ENCODE measurements at regions not wholly inside any gene's neighbourhood (a gene's known extent, or its start where the extent isn't known, plus 50 kb on each side); places are given as distances from the start of the nearest gene placed in this dataset.

DNA sequence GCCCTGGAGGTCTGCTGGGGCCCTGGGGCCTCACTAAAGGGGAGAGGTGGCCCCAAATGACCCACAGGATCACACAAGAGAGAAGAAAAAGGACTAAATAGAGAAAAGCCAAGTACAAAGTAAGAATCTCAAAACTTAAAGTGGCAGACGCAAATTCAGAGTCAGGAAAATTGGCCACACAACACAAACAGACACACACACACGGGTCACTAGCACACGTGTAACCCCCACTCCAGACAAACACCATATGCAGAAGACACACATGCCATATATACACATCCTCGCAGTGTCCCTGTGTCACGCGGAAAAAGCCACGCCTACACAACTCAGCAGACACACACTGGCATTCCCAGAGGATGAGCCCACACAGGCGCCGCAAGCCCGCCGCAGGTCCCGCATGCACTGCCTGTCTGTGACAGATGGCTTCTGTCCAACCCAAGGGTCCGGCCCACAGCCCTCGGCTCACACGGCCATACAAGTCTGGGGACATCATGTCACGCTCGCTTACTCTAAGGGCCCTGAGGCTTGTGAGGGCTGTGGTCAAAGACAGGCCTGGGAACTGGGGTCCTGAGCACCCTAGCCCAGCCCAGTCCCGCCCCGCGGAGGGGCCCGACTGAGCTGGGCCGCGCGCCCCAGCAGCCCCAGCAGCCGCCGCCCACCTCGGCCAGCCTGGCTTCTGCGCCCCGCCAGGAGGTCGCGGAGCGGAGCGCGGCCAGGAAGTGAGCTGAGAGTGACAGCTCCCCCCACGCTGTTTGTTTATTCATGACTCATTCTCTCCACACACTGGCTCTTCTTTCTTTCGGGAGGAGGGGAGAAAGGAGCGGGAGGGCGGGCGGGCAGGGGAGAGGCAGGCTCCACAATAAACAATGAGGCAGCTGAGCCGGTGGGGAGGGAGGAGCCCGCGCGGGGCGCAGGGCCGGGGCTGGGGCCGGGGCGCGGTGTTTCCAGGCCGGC, 95.5 kb upstream of the ZMIZ1 start:
- Mint-ChIP-seq H3K4me1 (peaks cover 32% of the 10 kb centered on the region), H3K36me3 (ENCODE audit: low read depth) (no peaks in the 10 kb centered on the region), H3K27me3 (peaks cover 2% of the 10 kb centered on the region), H3K27ac (peak overlapping the region; percentile 77), H3K4me3 (peak overlapping the region; percentile 58), H3K9me3 (ENCODE audit: low read depth) (no peaks in the 10 kb centered on the region)
- ChIA-PET CTCF (interaction anchor here (0.5 to 0.8 kb wide), 3 partner anchors 65 to 275 kb away, joined by 3 read pairs; no protein-coding TSS in a partner anchor), POLR2A (interaction anchor here (0.8 to 1.4 kb wide), 2 partner anchors 8 to 98 kb away, joined by 3 to 5 read pairs; no protein-coding TSS in a partner anchor)
- ATAC-seq = peak; percentile 63
- peak; percentile 86 for DNase-seq
- intact Hi-C loops (cut with DNase I, micrococcal nuclease) = loop anchor here in 1 of 2 experiments (1.0 to 10.0 kb wide), 5 partner anchors 18 to 944 kb away; partner anchors contain the start of genes POLR3A and ZCCHC24

DNA sequence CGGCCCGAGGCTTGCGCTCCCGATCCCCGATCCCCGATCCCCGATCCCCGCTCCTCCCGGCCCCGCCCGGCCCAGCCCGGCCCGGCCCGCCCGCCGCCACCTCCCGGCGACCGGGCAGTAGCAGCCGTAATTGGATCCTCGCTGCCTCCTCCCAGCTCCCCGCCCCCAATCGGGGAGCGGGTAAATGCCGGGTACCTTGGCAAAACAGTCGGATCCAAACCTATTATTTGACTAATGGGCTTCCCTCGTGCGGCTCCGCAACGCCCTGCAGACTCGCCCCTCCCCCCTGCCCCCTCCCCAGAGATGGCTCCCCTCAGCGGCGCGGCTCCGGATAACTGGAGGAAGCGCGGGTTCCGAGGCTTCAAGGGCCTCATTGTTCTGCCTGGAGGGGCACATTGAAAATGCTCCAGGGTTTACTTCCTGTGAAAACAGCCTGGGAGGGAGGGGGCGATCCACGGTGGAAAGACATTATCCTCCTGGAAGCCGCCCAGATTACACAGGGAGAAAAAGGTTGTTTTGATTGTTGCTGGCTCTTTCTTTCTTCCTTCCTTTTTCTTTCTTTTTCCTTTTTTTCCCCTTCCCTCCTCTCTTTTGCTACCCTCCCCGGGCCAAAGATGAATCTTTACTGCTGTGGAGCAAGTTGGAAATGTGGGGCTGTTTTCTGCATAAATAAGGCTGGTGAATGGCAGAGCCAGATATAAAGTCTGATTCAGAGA, 94.7 kb upstream of the ZMIZ1 start:
- CTCF ChIA-PET = interaction anchor here (0.5 to 1.8 kb wide), 11 partner anchors 8 to 274 kb away, joined by 3 to 6 read pairs (median 3); no protein-coding TSS in a partner anchor
- POLR2A ChIA-PET = interaction anchor here (0.8 to 1.4 kb wide), 4 partner anchors 9 to 225 kb away, joined by 3 to 12 read pairs (median 4); no protein-coding TSS in a partner anchor
- peak overlapping the region; percentile 82 for H3K4me3 Mint-ChIP-seq
- H3K27me3 Mint-ChIP-seq = peaks cover 2% of the 10 kb centered on the region
- no peaks in the 10 kb centered on the region for H3K9me3 Mint-ChIP-seq (ENCODE audit: low read depth)
- H3K4me1 Mint-ChIP-seq = peaks cover 33% of the 10 kb centered on the region
- H3K27ac Mint-ChIP-seq = peak overlapping the region; percentile 100
- intact Hi-C loops (cut with DNase I, micrococcal nuclease) = loop anchor here (1.0 to 10.0 kb wide), 11 partner anchors 17 to 945 kb away; partner anchors contain the start of genes POLR3A (in 1 of the 2), PPIF (in 1 of the 2), ZCCHC24 (in 1 of the 2) and ZMIZ1 (in 1 of the 2)
- ATAC-seq (peak; percentile 34), DNase-seq (peak; percentile 71)
- H3K36me3 Mint-ChIP-seq (ENCODE audit: low read depth) = no peaks in the 10 kb centered on the region

- peak overlapping the region; percentile 82 for H3K4me3 Mint-ChIP-seq
- CTCF ChIA-PET = interaction anchor here (0.6 to 1.8 kb wide), 10 partner anchors 8 to 92 kb away, joined by 3 to 7 read pairs (median 4); no protein-coding TSS in a partner anchor
These were observed 94.0 kb upstream of the ZMIZ1 start for GRCh38 chr10:78974617-78975317.

DNA sequence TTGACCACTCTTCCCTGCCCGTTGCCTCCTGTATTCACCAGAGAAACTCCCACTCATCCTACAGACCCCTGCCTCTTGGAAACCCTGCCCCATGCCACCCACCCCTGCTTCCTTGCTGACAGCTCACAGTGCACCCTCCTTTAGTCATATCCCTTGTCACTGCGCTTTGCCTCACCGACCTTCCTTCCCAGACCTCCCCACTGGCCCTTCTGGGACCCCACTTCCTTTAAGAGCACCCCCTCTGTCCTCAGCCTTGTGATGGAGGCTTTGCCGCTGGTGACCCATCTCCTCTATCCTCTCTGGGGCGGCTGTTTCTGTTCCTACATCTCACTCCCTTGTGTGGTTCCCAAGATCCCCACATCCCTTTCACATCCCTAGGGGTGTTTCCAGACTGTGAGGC, 92.8 kb upstream of the ZMIZ1 start:
- Mint-ChIP-seq H3K4me3 (no peak overlapping the region), H3K4me1 (peaks cover 33% of the 10 kb centered on the region), H3K27ac (peak overlapping the region; percentile 62), H3K9me3 (ENCODE audit: low read depth) (no peaks in the 10 kb centered on the region), H3K36me3 (ENCODE audit: low read depth) (no peaks in the 10 kb centered on the region), H3K27me3 (peaks cover 2% of the 10 kb centered on the region)
- CTCF ChIA-PET = interaction anchor here (1.3 to 1.8 kb wide), 2 partner anchors 9 to 50 kb away, joined by 3 to 6 read pairs; no protein-coding TSS in a partner anchor
- POLR2A ChIA-PET = no interaction called here
- intact Hi-C loops (cut with DNase I, micrococcal nuclease) = loop anchor here (2.0 to 10.0 kb wide), 3 partner anchors 93 to 469 kb away; partner anchors contain the start of genes ZCCHC24 (in 1 of the 2) and ZMIZ1 (in 1 of the 2)
- ATAC-seq = no peak
- DNase-seq = no peak

More at GRCh38 chr10:78974617-78975317, 94.0 kb upstream of the ZMIZ1 start:
- peaks cover 2% of the 10 kb centered on the region for H3K27me3 Mint-ChIP-seq
- peak; percentile 74 for ATAC-seq
- H3K27ac Mint-ChIP-seq = peak overlapping the region; percentile 100
- H3K9me3 Mint-ChIP-seq (ENCODE audit: low read depth) = no peaks in the 10 kb centered on the region
- POLR2A ChIA-PET = interaction anchor here (0.9 to 1.4 kb wide), 3 partner anchors 10 to 225 kb away, joined by 3 to 12 read pairs (median 5); no protein-coding TSS in a partner anchor
- DNase-seq = peak; percentile 85
- no peaks in the 10 kb centered on the region for H3K36me3 Mint-ChIP-seq (ENCODE audit: low read depth)
- intact Hi-C loops (cut with DNase I, micrococcal nuclease) = loop anchor here (1.0 to 10.0 kb wide), 9 partner anchors 17 to 671 kb away; partner anchors contain the start of genes PPIF (in 1 of the 2), ZCCHC24 (in 1 of the 2) and ZMIZ1 (in 1 of the 2)
- peaks cover 33% of the 10 kb centered on the region for H3K4me1 Mint-ChIP-seq

DNA sequence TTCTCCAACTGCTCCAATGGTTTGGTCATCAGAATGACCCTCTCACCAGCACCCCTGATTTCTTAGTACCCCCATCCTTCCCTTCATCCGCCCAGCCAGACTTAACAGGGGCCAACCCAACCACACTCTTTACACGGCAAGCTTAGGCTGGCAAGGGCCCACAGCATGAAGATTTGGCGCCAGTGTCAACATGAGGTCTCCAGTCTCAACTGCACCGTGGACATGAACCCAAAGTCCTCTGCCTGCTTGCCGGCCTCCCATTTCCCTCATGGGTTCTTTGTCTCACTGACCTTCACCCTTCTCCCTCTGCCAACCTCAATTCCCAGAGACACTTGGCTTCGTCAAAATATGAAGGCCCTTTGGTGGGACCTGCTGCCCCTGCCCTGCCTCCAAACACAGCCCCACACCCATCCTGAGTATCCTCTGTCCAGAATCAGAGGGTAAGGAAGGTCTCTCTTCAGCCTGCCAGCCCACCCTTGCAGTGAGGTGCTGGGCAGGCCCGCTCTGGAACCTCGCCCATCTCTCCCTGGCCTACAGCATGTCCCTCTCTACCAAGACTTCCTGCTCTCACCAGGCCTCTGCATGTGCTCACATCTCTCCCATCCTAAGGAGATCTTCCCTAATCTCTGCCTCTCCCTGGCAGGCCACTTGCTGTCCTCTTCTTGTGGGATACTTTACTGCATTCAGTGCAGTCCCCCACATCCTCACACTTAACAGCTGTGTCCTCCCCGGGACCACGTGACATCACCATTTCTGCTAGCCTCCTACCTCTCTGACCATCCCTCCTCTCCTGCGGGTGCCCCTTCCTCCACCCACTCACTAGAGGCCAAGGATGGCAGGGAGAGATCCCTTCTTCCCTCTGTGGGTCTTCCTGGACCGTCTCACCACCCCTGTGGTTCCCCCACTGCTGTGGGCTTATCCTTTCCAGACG, 91.7 kb upstream of the ZMIZ1 start:
- ATAC-seq = no peak
- H3K9me3 Mint-ChIP-seq (ENCODE audit: low read depth) = no peaks in the 10 kb centered on the region
- no peak overlapping the region for H3K4me3 Mint-ChIP-seq
- CTCF ChIA-PET = no interaction called here
- H3K36me3 Mint-ChIP-seq (ENCODE audit: low read depth) = no peaks in the 10 kb centered on the region
- intact Hi-C loops (cut with DNase I, micrococcal nuclease) = loop anchor here in 1 of 2 experiments (10.0 kb wide), 1 partner anchor 468 kb away; the partner anchor contains the start of gene ZCCHC24
- DNase-seq = no peak
- POLR2A ChIA-PET = no interaction called here
- peak overlapping the region; percentile 75 for H3K27ac Mint-ChIP-seq
- H3K27me3 Mint-ChIP-seq = peaks cover 2% of the 10 kb centered on the region
- H3K4me1 Mint-ChIP-seq = peaks cover 42% of the 10 kb centered on the region

- Mint-ChIP-seq H3K9me3 (ENCODE audit: low read depth) (no peaks in the 10 kb centered on the region), H3K36me3 (ENCODE audit: low read depth) (no peaks in the 10 kb centered on the region), H3K4me3 (no peak overlapping the region), H3K4me1 (peaks cover 30% of the 10 kb centered on the region), H3K27ac (no peak overlapping the region), H3K27me3 (peaks cover 2% of the 10 kb centered on the region)
- DNase-seq (no peak), ATAC-seq (no peak)
- intact Hi-C loops (cut with DNase I, micrococcal nuclease) = loop anchor here in 1 of 2 experiments (10.0 kb wide), 1 partner anchor 465 kb away; the partner anchor contains the start of gene ZCCHC24
- ChIA-PET CTCF (no interaction called here), POLR2A (no interaction called here)
These were observed 88.8 kb upstream of the ZMIZ1 start for GRCh38 chr10:78979938-78980337.

GRCh38 chr10:78980354-78980753, 88.4 kb upstream of the ZMIZ1 start:
- no peaks in the 10 kb centered on the region for H3K9me3 Mint-ChIP-seq (ENCODE audit: low read depth)
- no peak for DNase-seq
- intact Hi-C loops (cut with DNase I, micrococcal nuclease) = no loop called here
- ATAC-seq = no peak
- CTCF ChIA-PET = no interaction called here
- H3K27me3 Mint-ChIP-seq = peaks cover 2% of the 10 kb centered on the region
- peaks cover 25% of the 10 kb centered on the region for H3K4me1 Mint-ChIP-seq
- POLR2A ChIA-PET = no interaction called here
- H3K27ac Mint-ChIP-seq = no peak overlapping the region
- no peaks in the 10 kb centered on the region for H3K36me3 Mint-ChIP-seq (ENCODE audit: low read depth)
- H3K4me3 Mint-ChIP-seq = no peak overlapping the region

- Mint-ChIP-seq H3K27me3 (peaks cover 2% of the 10 kb centered on the region), H3K4me3 (no peak overlapping the region), H3K27ac (no peak overlapping the region), H3K9me3 (ENCODE audit: low read depth) (no peaks in the 10 kb centered on the region), H3K4me1 (peaks cover 21% of the 10 kb centered on the region), H3K36me3 (ENCODE audit: low read depth) (no peaks in the 10 kb centered on the region)
- POLR2A ChIA-PET = no interaction called here
- intact Hi-C loops (cut with DNase I, micrococcal nuclease) = no loop called here
- no peak for DNase-seq
- no peak for ATAC-seq
- CTCF ChIA-PET = no interaction called here
These were observed 88.0 kb upstream of the ZMIZ1 start for GRCh38 chr10:78980815-78981214.

GRCh38 chr10:78981257-78981969, 87.4 kb upstream of the ZMIZ1 start:
- Mint-ChIP-seq H3K27me3 (peaks cover 2% of the 10 kb centered on the region), H3K9me3 (ENCODE audit: low read depth) (no peaks in the 10 kb centered on the region), H3K4me1 (peaks cover 18% of the 10 kb centered on the region), H3K27ac (no peak overlapping the region), H3K36me3 (ENCODE audit: low read depth) (no peaks in the 10 kb centered on the region), H3K4me3 (no peak overlapping the region)
- peak; percentile 91 for ATAC-seq
- CTCF ChIA-PET = no interaction called here
- POLR2A ChIA-PET = no interaction called here
- intact Hi-C loops (cut with DNase I, micrococcal nuclease) = no loop called here
- DNase-seq = peak; percentile 61

Measured in activated CD4-positive, alpha-beta T cell treated with anti-CD3 and anti-CD28 coated beads for 36 hours (primary cell).